CD14-positive monocyte (primary cell): ENCODE measurements at regions not wholly inside any gene's neighbourhood (a gene's known extent, or its start where the extent isn't known, plus 50 kb on each side); places are given as distances from the start of the nearest gene placed in this dataset.
A peak's percentile ranks its signal among the peaks of the same experiment; 100 is the strongest.

Source experiments
- DNase-seq, 3 donors: peaks; one replicate each; pipeline ENCODE4 v3.0.0-alpha.2; 2011 to 2022
- H2AFZ ChIP-seq: 2 replicates; pipeline ENCODE4 v1.6.0; 2012; ENCODE audit warnings: mild to moderate bottlenecking, low read depth, low read length, inconsistent platforms; ENCODE audit not compliant: insufficient read depth, poor library complexity, severe bottlenecking
- H3K27ac ChIP-seq, 2 donors: 1 replicate in 1 of 2; 2 replicates in 1 of 2; pipeline ENCODE4 v1.5.1; 2012 to 2013; ENCODE audit warnings: low read length in 2 of 2, control low read depth in 1 of 2, inconsistent platforms in 1 of 2, low read depth in 1 of 2, mild to moderate bottlenecking in 1 of 2
- H3K27me3 ChIP-seq, 2 donors: one replicate each; pipeline versions ENCODE4 v1.6.0 to v1.6.1; 2011 to 2013; ENCODE audit warnings: low read length in 2 of 2; ENCODE audit not compliant: control insufficient read depth in 2 of 2, insufficient read depth in 2 of 2
- H3K36me3 ChIP-seq, 2 donors: replicated peaks in 1 of 2; 1 replicate in 1 of 2; 2 replicates in 1 of 2; pipeline versions ENCODE4 v1.5.1 to v1.6.1; 2012 to 2013; ENCODE audit warnings: low read length in 2 of 2, control low read depth in 1 of 2, inconsistent platforms in 1 of 2, mild to moderate bottlenecking in 1 of 2; ENCODE audit not compliant: insufficient read depth in 2 of 2, control insufficient read depth in 1 of 2
- H3K4me1 ChIP-seq, 2 donors: 1 replicate in 1 of 2; 2 replicates in 1 of 2; pipeline versions ENCODE4 v1.5.1 to v1.6.1; 2012 to 2013; ENCODE audit warnings: low read length in 2 of 2, control low read depth in 1 of 2, inconsistent platforms in 1 of 2, mild to moderate bottlenecking in 1 of 2, moderate library complexity in 1 of 2; ENCODE audit not compliant: insufficient read depth in 2 of 2, control insufficient read depth in 1 of 2
- H3K4me2 ChIP-seq: replicated peaks from 2 replicates; pipeline ENCODE3; 2012; ENCODE audit warnings: low read length, moderate library complexity, mild to moderate bottlenecking; ENCODE audit not compliant: poor library complexity, severe bottlenecking; ENCODE audit errors: extremely low read depth
- H3K4me3 ChIP-seq, 3 experiments: fragments of 200-600 bp in 1 of 3; sonication (generic) in 1 of 3; replicated peaks in 1 of 3; 1 replicate in 2 of 3; 2 replicates in 1 of 3; pipeline ENCODE4 v1.5.1; 2011 to 2013; ENCODE audit warnings: low read length in 3 of 3, mild to moderate bottlenecking in 3 of 3, control low read depth in 2 of 3, low read depth in 2 of 3, inconsistent platforms in 1 of 3, moderate library complexity in 1 of 3
- H3K79me2 ChIP-seq: 2 replicates; pipeline ENCODE4 v1.6.0; 2012; ENCODE audit warnings: mild to moderate bottlenecking, control low read depth, inconsistent platforms, low read length, moderate library complexity; ENCODE audit not compliant: insufficient read depth
- H3K9ac ChIP-seq: 2 replicates; pipeline ENCODE4 v1.6.0; 2017; ENCODE audit warnings: low read length, mild to moderate bottlenecking; ENCODE audit not compliant: insufficient read depth, poor library complexity, severe bottlenecking
- H3K9me3 ChIP-seq, 2 donors: replicated peaks in 1 of 2; 1 replicate in 1 of 2; 2 replicates in 1 of 2; pipeline versions ENCODE4 v1.5.1 to v1.6.1; 2012 to 2013; ENCODE audit warnings: low read length in 2 of 2, control low read depth in 1 of 2; ENCODE audit not compliant: control insufficient read depth in 1 of 2, insufficient read depth in 1 of 2
- H4K20me1 ChIP-seq: 2 replicates; pipeline ENCODE4 v1.6.0; 2012; ENCODE audit warnings: mild to moderate bottlenecking, low read length, control low read depth, moderate library complexity; ENCODE audit not compliant: insufficient read depth
- H3K27ac Mint-ChIP-seq, 7 donors: one replicate each; pipeline ENCODE4 v1.8.0; 2020; ENCODE audit warnings: mild to moderate bottlenecking in 7 of 7, mixed read lengths in 7 of 7, moderate library complexity in 6 of 7, inconsistent platforms in 2 of 7
- H3K27me3 Mint-ChIP-seq, 3 donors: one replicate each; pipeline ENCODE4 v1.8.0; 2021 to 2022; ENCODE audit warnings: low read depth in 3 of 3, mild to moderate bottlenecking in 3 of 3, mixed read lengths in 3 of 3, moderate library complexity in 3 of 3, inconsistent platforms in 1 of 3
- H3K36me3 Mint-ChIP-seq, 2 donors: one replicate each; pipeline ENCODE4 v1.8.0; 2020; ENCODE audit warnings: mixed read lengths in 2 of 2, inconsistent platforms in 1 of 2, mild to moderate bottlenecking in 1 of 2
- H3K4me1 Mint-ChIP-seq: one replicate; pipeline ENCODE4 v1.8.0; 2020; ENCODE audit warnings: mild to moderate bottlenecking, mixed read lengths
- H3K4me3 Mint-ChIP-seq, 2 donors: one replicate each; pipeline ENCODE4 v1.8.0; 2020; ENCODE audit warnings: mild to moderate bottlenecking in 2 of 2, mixed read lengths in 2 of 2, moderate library complexity in 1 of 2
- H3K9me3 Mint-ChIP-seq, 7 donors: one replicate each; pipeline ENCODE4 v1.8.0; 2020 to 2022; ENCODE audit warnings: mixed read lengths in 7 of 7, mild to moderate bottlenecking in 6 of 7, moderate library complexity in 6 of 7, inconsistent platforms in 2 of 7
- WGBS: methylation state at CpG from one replicate; pipeline ENCODE4 v1.1.5; 2013; ENCODE audit warnings: missing lambda C conversion rate; ENCODE audit not compliant: insufficient coverage; 5-methylcytosine and 5-hydroxymethylcytosine counted together
- intact Hi-C, 2 donors: fragments of 100-400 bp; cut with micrococcal nuclease; formaldehyde crosslinking; loops; one replicate each; pipeline versions ENCODE4 v1.15.0 to v1.15.1; 2023
- TF ChIP-seq, protein P1 (sequence below): fragments of 200-600 bp; IDR thresholded peaks from one replicate; pipeline ENCODE4 v1.8.0; 2022; ENCODE audit warnings: antibody characterized with exemption, mild to moderate bottlenecking

DNA sequence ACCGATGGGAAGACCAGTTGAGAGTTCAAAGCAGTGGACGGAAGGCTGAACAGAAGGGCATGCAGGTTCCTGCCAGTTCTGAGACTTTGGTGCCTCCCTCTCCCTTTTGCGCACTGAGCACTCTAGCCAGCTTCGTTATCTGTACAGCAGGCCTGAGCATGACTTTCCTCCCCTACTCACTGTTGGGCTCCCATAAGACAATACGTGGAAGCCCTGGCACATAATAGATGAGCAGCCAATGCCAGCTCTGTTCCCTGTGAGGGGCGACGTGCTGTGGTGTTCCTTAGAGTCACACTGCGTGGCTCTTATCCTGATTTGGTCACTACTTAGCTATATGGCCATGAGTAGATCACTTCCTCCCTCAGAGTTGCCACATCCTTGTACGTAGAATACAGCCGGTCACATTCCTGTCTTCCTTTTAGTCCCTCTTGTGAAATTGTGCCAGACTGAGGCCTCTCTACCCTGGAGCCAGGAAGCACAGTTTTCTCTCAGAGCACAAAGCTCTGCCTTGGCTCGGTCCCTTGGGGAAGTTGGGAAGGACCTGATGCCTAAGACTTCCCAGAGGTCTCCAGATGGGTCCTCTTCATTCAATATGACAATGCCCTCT is 160.4 kb upstream of the MAMLD1 start:
- no peaks in the 10 kb centered on the region for H3K27me3 Mint-ChIP-seq
- Histone ChIP-seq H3K4me1 (peaks cover 23 to 28% of the 10 kb centered on the region in 2 donors), H3K4me2 (no peak overlapping the region), H3K27me3 (no peaks in the 10 kb centered on the region), H3K9me3 (no peaks in the 10 kb centered on the region), H2AFZ (no peak overlapping the region), H3K4me3 (no peak overlapping the region), H4K20me1 (no peaks in the 10 kb centered on the region), H3K27ac (peak overlapping the region; percentile 80 to 85), H3K79me2 (no peaks in the 10 kb centered on the region), H3K36me3 (no peaks in the 10 kb centered on the region), H3K9ac (peak overlapping the region; percentile 52)
- peak overlapping the region in 1 of 2 donors; percentile 42 for H3K4me3 Mint-ChIP-seq
- TF ChIP-seq, protein P1, sequence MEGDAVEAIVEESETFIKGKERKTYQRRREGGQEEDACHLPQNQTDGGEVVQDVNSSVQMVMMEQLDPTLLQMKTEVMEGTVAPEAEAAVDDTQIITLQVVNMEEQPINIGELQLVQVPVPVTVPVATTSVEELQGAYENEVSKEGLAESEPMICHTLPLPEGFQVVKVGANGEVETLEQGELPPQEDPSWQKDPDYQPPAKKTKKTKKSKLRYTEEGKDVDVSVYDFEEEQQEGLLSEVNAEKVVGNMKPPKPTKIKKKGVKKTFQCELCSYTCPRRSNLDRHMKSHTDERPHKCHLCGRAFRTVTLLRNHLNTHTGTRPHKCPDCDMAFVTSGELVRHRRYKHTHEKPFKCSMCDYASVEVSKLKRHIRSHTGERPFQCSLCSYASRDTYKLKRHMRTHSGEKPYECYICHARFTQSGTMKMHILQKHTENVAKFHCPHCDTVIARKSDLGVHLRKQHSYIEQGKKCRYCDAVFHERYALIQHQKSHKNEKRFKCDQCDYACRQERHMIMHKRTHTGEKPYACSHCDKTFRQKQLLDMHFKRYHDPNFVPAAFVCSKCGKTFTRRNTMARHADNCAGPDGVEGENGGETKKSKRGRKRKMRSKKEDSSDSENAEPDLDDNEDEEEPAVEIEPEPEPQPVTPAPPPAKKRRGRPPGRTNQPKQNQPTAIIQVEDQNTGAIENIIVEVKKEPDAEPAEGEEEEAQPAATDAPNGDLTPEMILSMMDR, result no peak
- intact Hi-C loops, result loop anchor here in 1 of 2 donors (10.0 kb wide), 1 partner anchor 162 kb away; the partner anchor contains the start of gene MAMLD1
- DNase-seq, result peak; percentile 75 to 89 (median 77)
- H3K36me3 Mint-ChIP-seq, result peaks cover 0 to 2% of the 10 kb centered on the region in 2 donors
- peaks cover 0 to 4% (median 2%) of the 10 kb centered on the region in 7 donors for H3K9me3 Mint-ChIP-seq
- 60% methylated on average over 2 of the region's 11 CpGs for WGBS
- peaks cover 26% of the 10 kb centered on the region for H3K4me1 Mint-ChIP-seq
- peak overlapping the region; percentile 89 to 98 (median 94) for H3K27ac Mint-ChIP-seq

DNA sequence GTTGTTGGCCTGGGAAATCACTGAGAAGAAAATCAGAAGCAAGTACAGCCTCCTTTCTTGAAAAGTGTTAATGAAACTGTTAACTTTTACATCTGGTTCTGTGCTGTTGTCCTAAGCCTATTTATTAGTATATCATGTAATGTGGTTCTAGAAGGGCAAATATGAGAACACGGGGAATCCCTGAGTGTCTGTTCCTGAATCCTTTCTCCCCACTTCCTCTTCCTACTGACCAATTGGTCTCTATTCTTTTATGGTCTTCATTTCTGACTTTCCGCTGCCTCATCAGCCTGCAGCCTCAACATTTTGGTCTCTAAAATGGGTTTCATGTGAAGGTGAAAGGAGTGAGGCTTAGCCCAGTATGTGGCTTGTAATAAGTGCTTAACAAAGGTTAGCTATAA is 159.9 kb upstream of the MAMLD1 start:
- Histone ChIP-seq H3K4me2 (no peak overlapping the region), H3K4me3 (no peak overlapping the region), H3K9ac (peak overlapping the region; percentile 52), H3K27ac (peak overlapping the region; percentile 80 to 85), H3K27me3 (no peaks in the 10 kb centered on the region), H3K79me2 (no peaks in the 10 kb centered on the region), H4K20me1 (no peaks in the 10 kb centered on the region), H3K4me1 (peaks cover 23 to 28% of the 10 kb centered on the region in 2 donors), H3K9me3 (no peaks in the 10 kb centered on the region), H3K36me3 (no peaks in the 10 kb centered on the region), H2AFZ (no peak overlapping the region)
- intact Hi-C loops, result loop anchor here in 1 of 2 donors (10.0 kb wide), 1 partner anchor 162 kb away; the partner anchor contains the start of gene MAMLD1
- peak; percentile 54 to 81 (median 60) for DNase-seq
- Mint-ChIP-seq H3K4me3 (no peak overlapping the region), H3K27me3 (no peaks in the 10 kb centered on the region), H3K27ac (peak overlapping the region; percentile 89 to 98 (median 94)), H3K36me3 (peaks cover 0 to 2% of the 10 kb centered on the region in 2 donors), H3K9me3 (peaks cover 0 to 4% (median 2%) of the 10 kb centered on the region in 7 donors), H3K4me1 (peaks cover 26% of the 10 kb centered on the region)
- no CpG with 5 or more reads among the region's 2 CpGs for WGBS
- TF ChIP-seq, protein P1, result no peak
